HepG2 (cell line): ENCODE measurements at regions not wholly inside any gene's neighbourhood (a gene's known extent, or its start where the extent isn't known, plus 50 kb on each side); places are given as distances from the start of the nearest gene placed in this dataset.
A peak's percentile ranks its signal among the peaks of the same experiment; 100 is the strongest.

ENCODE experiments used
- ATRX ChIP-seq: sonication (generic); formaldehyde crosslinking; IDR thresholded peaks from 2 replicates; pipeline ENCODE4 v1.4.0; 2020; ENCODE audit warnings: missing genetic modification reagents, borderline replicate concordance
- CBX1 ChIP-seq: IDR thresholded peaks from one replicate; pipeline ENCODE4 v1.6.1; 2016; ENCODE audit warnings: antibody characterized with exemption, low read depth
- CREM ChIP-seq, 2 experiments: sonication (generic) in 1 of 2; formaldehyde crosslinking in 1 of 2; IDR thresholded peaks; 2 replicates each; pipeline versions ENCODE4 v1.4.0 to v1.6.1; 2016 to 2020; ENCODE audit warnings: antibody characterized with exemption in 1 of 2, mild to moderate bottlenecking in 1 of 2, missing genetic modification reagents in 1 of 2
- DMAP1 ChIP-seq: IDR thresholded peaks from 2 replicates; pipeline ENCODE4 v1.6.1; 2016
- ELF1 ChIP-seq: sonication (generic); formaldehyde crosslinking; IDR thresholded peaks from 2 replicates; pipeline ENCODE4 v1.4.0; 2020; ENCODE audit warnings: missing genetic modification reagents
- HNF4A ChIP-seq: sonication (generic); formaldehyde crosslinking; IDR thresholded peaks from 2 replicates; pipeline ENCODE4 v1.4.0; 2020; ENCODE audit warnings: missing genetic modification reagents
- HNRNPLL ChIP-seq: fragments of 200-400 bp; formaldehyde crosslinking; IDR thresholded peaks from 2 replicates; pipeline ENCODE4 v1.6.1; 2017; ENCODE audit warnings: mild to moderate bottlenecking, low read depth, low read length; ENCODE audit not compliant: poor library complexity, severe bottlenecking
- KLF11 ChIP-seq: IDR thresholded peaks from 2 replicates; pipeline ENCODE4 v1.6.1; 2016; ENCODE audit warnings: missing compliant biosample characterization
- NFIB ChIP-seq: sonication (generic); formaldehyde crosslinking; IDR thresholded peaks from 2 replicates; pipeline ENCODE4 v1.9.0; 2021; ENCODE audit warnings: missing genetic modification reagents, mild to moderate bottlenecking, borderline replicate concordance
- PAF1 ChIP-seq: IDR thresholded peaks from 2 replicates; pipeline ENCODE4 v1.6.1; 2016; ENCODE audit warnings: missing genetic modification reagents, missing compliant biosample characterization
- SNAI1 ChIP-seq: sonication (generic); formaldehyde crosslinking; IDR thresholded peaks from 2 replicates; pipeline ENCODE4 v1.5.0; 2020; ENCODE audit warnings: mild to moderate bottlenecking, missing genetic modification reagents, borderline replicate concordance
- ZBTB25 ChIP-seq: IDR thresholded peaks from 2 replicates; pipeline ENCODE4 v1.6.1; 2018; ENCODE audit warnings: missing genetic modification reagents
- ZFP36L2 ChIP-seq: sonication (generic); formaldehyde crosslinking; IDR thresholded peaks from 2 replicates; pipeline ENCODE4 v1.4.0; 2020; ENCODE audit warnings: missing genetic modification reagents
- ZNF276 ChIP-seq: sonication (generic); formaldehyde crosslinking; IDR thresholded peaks from 2 replicates; pipeline ENCODE4 v1.4.0; 2020; ENCODE audit warnings: mild to moderate bottlenecking, low read depth, missing genetic modification reagents
- ZNF768 ChIP-seq: sonication (generic); formaldehyde crosslinking; IDR thresholded peaks from 2 replicates; pipeline ENCODE4 v1.4.0; 2020; ENCODE audit warnings: missing genetic modification reagents
- ZNF777 ChIP-seq: sonication (generic); formaldehyde crosslinking; IDR thresholded peaks from 2 replicates; pipeline ENCODE4 v1.4.0; 2020; ENCODE audit warnings: missing genetic modification reagents
- ZNF816 ChIP-seq: sonication (generic); formaldehyde crosslinking; IDR thresholded peaks from 2 replicates; pipeline ENCODE4 v1.8.0; 2022; ENCODE audit warnings: missing genetic modification reagents, mild to moderate bottlenecking, borderline replicate concordance
- ZNF879 ChIP-seq: sonication (generic); formaldehyde crosslinking; IDR thresholded peaks from 2 replicates; pipeline ENCODE4 v1.8.1; 2023; ENCODE audit warnings: missing genetic modification reagents
- TF ChIP-seq, protein P1 (sequence below): sonication (generic); formaldehyde crosslinking; IDR thresholded peaks from 2 replicates; pipeline ENCODE4 v1.8.1; 2023; ENCODE audit warnings: mild to moderate bottlenecking, inconsistent platforms, moderate library complexity, missing genetic modification reagents, borderline replicate concordance
- TF ChIP-seq, protein P2 (sequence below): sonication (generic); formaldehyde crosslinking; IDR thresholded peaks from 2 replicates; pipeline ENCODE4 v1.4.0; 2020; ENCODE audit warnings: mild to moderate bottlenecking, missing genetic modification reagents

DNA sequence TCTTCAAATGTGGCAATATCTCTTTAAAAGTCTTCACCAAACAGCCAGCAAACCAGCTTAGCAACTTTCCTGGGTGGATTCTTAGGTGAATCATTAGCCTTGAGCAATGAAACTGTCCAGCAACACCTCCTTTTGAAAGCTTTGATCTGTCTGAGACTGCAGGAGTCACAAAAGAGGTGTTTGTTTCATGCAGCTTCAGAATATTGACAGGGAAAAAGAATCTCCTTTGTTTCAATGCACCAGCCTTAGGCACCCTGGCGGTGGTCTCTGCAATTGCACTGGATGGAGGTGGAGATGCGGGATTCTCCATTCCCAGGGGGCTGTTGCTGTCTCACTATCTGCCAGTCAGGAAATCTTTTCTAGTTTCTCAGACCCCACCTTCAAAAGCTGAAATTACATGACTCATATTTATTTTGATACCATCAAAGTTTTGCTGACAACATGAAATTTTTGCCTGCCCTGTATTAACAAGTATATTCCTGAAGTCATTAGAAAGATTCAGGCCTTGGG lies 76.0 kb upstream of the DSG1 start (continued):
- TF ChIP-seq ZNF777, result no peak
- TF ChIP-seq ZNF879, result no peak
- TF ChIP-seq ELF1 (CRISPR knock-in tag), result no peak
- TF ChIP-seq CREM (IDR thresholded peaks at IDR 0.05), result peak; percentile 63; the same call in 1 of the 2 replicates
- no peak for TF ChIP-seq CREM (CRISPR knock-in tag; IDR thresholded peaks at IDR 0.05)
- TF ChIP-seq ZFP36L2 (CRISPR knock-in tag), result no peak
- no peak for TF ChIP-seq SNAI1 (CRISPR knock-in tag)
- no peak for TF ChIP-seq DMAP1 (CRISPR knock-in tag)
- no peak for TF ChIP-seq ATRX (CRISPR knock-in tag)
- TF ChIP-seq, protein P1, sequence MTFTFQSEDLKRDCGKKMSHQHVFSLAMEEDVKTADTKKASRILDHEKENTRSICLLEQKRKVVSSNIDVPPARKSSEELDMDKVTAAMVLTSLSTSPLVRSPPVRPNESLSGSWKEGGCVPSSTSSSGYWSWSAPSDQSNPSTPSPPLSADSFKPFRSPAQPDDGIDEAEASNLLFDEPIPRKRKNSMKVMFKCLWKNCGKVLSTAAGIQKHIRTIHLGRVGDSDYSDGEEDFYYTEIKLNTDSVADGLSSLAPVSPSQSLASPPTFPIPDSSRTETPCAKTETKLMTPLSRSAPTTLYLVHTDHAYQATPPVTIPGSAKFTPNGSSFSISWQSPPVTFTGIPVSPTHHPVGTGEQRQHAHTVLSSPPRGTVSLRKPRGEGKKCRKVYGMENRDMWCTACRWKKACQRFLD (CRISPR knock-in tag), result no peak
- no peak; the same call in 1 of the 2 replicates for TF ChIP-seq KLF11 (CRISPR knock-in tag)
- TF ChIP-seq HNF4A (CRISPR knock-in tag), result peak; percentile 68
- TF ChIP-seq NFIB (CRISPR knock-in tag), result no peak
- TF ChIP-seq ZBTB25 (CRISPR knock-in tag), result 0 out of 2 replicates have a peak, but pooled peaks have one; percentile 15
- no peak for TF ChIP-seq HNRNPLL
- no peak for TF ChIP-seq CBX1
- no peak for TF ChIP-seq PAF1
- TF ChIP-seq ZNF768, result no peak
- no peak for TF ChIP-seq ZNF276 (CRISPR knock-in tag)
- TF ChIP-seq ZNF816 (CRISPR knock-in tag), result no peak
- TF ChIP-seq, protein P2, sequence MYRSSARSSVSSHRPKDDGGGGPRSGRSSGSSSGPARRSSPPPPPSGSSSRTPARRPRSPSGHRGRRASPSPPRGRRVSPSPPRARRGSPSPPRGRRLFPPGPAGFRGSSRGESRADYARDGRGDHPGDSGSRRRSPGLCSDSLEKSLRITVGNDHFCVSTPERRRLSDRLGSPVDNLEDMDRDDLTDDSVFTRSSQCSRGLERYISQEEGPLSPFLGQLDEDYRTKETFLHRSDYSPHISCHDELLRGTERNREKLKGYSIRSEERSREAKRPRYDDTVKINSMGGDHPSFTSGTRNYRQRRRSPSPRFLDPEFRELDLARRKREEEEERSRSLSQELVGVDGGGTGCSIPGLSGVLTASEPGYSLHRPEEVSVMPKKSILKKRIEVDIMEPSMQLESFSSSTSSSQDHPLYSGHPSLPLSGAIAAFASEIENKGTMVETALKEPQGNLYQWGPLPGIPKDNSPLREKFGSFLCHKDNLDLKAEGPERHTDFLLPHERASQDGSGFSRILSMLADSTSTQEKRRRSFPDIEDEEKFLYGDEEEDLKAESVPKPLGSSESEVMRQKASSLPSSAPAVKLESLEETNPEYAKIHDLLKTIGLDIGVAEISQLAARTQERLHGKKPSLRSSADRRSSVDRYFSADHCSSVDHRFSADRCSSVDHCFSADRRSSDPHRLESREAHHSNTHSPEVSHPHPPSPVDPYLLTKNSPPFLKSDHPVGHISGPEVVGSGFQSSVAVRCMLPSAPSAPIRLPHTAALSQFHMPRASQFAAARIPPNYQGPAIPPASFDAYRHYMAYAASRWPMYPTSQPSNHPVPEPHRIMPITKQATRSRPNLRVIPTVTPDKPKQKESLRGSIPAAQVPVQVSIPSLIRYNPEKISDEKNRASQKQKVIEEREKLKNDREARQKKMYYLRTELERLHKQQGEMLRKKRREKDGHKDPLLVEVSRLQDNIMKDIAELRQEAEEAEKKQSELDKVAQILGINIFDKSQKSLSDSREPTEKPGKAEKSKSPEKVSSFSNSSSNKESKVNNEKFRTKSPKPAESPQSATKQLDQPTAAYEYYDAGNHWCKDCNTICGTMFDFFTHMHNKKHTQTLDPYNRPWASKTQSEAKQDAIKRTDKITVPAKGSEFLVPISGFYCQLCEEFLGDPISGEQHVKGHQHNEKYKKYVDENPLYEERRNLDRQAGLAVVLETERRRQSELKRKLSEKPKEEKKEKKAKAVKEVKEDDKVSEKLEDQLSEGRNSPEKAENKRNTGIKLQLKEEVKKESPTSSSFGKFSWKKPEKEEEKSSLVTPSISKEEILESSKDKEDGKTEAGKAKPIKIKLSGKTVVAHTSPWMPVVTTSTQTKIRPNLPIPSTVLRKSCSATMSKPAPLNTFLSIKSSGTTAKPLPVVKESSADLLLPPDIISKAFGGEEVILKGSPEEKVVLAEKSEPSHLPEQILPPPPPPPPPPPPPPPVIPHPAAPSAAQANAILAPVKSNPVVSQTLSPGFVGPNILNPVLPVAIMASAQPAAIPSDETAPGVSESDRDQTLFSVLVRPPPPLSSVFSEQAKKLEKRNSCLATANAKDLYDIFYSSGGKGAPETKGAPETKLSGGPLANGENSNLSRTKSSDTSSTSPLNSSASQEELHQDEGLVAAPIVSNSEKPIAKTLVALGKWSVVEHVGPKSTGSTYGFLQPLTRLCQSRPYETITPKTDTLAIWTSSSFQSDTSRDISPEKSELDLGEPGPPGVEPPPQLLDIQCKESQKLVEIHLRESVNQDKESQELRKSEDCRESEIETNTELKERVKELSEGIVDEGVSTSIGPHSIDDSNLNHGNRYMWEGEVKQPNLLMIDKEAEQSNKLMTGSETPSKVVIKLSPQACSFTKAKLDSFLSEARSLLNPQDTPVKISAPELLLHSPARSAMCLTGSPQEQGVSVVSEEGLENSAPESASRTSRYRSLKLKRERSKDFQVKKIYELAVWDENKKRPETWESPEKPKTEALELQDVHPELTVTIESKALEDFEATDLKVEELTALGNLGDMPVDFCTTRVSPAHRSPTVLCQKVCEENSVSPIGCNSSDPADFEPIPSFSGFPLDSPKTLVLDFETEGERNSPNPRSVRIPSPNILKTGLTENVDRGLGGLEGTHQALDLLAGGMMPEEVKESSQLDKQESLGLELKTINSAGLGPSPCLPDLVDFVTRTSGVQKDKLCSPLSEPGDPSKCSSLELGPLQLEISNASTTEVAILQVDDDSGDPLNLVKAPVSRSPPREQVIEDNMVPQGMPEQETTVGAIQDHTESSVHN (CRISPR knock-in tag), result no peak
